ENCODE measurements at regions not wholly inside any gene's neighbourhood (a gene's known extent, or its start where the extent isn't known, plus 50 kb on each side); places are given as distances from the start of the nearest gene placed in this dataset.

GRCh38 chr11:116396331-116396730 is 376.5 kb downstream of the BUD13 start:
- TF ChIP-seq CTCF (IDR thresholded peaks at IDR 0.05): no peak
- no peak for TF ChIP-seq POLR2A (IDR thresholded peaks at IDR 0.05)
